ENCODE measurements at regions not wholly inside any gene's neighbourhood (a gene's known extent, or its start where the extent isn't known, plus 50 kb on each side); places are given as distances from the start of the nearest gene placed in this dataset.

GRCh38 chr10:78752221-78752620 lies 316.5 kb upstream of the ZMIZ1 start:
- DNase-seq = no peak

GRCh38 chr10:78752708-78753107 lies 316.1 kb upstream of the ZMIZ1 start:
- DNase-seq = no peak

- no peak for DNase-seq
Measured at GRCh38 chr10:78754269-78755062, 314.3 kb upstream of the ZMIZ1 start.

GRCh38 chr10:78755063-78755701 lies 313.6 kb upstream of the ZMIZ1 start:
- DNase-seq = no peak

GRCh38 chr10:78755877-78756455 lies 312.8 kb upstream of the ZMIZ1 start:
- no peak for DNase-seq

GRCh38 chr10:78756604-78757343 lies 312.0 kb upstream of the ZMIZ1 start:
- no peak for DNase-seq

- no peak for DNase-seq
Measured at GRCh38 chr10:78757344-78757925, 311.3 kb upstream of the ZMIZ1 start.

- no peak for DNase-seq
Measured at GRCh38 chr10:78758176-78758575, 310.6 kb upstream of the ZMIZ1 start.

- DNase-seq = no peak
Measured at GRCh38 chr10:78759456-78760120, 309.2 kb upstream of the ZMIZ1 start.

- DNase-seq = no peak
Measured at GRCh38 chr10:78760463-78761310, 308.1 kb upstream of the ZMIZ1 start.

- DNase-seq = no peak
Measured at GRCh38 chr10:78761311-78761781, 307.4 kb upstream of the ZMIZ1 start.

GRCh38 chr10:78762086-78762630 lies 306.6 kb upstream of the ZMIZ1 start:
- DNase-seq = no peak

- no peak for DNase-seq
Measured at GRCh38 chr10:78763234-78763633, 305.5 kb upstream of the ZMIZ1 start.

- DNase-seq = no peak
Measured at GRCh38 chr10:78763651-78764395, 304.9 kb upstream of the ZMIZ1 start.

- no peak for DNase-seq
Measured at GRCh38 chr10:78764436-78764835, 304.3 kb upstream of the ZMIZ1 start.

GRCh38 chr10:78764846-78765430 lies 303.8 kb upstream of the ZMIZ1 start:
- no peak for DNase-seq

- DNase-seq = no peak
Measured at GRCh38 chr10:78765726-78766335, 302.9 kb upstream of the ZMIZ1 start.

GRCh38 chr10:78766603-78767002 lies 302.2 kb upstream of the ZMIZ1 start:
- no peak for DNase-seq

GRCh38 chr10:78768041-78768835 lies 300.5 kb upstream of the ZMIZ1 start:
- no peak for DNase-seq

All from NCI-H1694 (cell line).